ENCODE measurements at regions not wholly inside any gene's neighbourhood (a gene's known extent, or its start where the extent isn't known, plus 50 kb on each side); places are given as distances from the start of the nearest gene placed in this dataset.
"Not testable (repeated sequence)": the region's sequence is repeated elsewhere in the genome, so short reads cannot be mapped to it uniquely, and the experiment has no call there.

DNA sequence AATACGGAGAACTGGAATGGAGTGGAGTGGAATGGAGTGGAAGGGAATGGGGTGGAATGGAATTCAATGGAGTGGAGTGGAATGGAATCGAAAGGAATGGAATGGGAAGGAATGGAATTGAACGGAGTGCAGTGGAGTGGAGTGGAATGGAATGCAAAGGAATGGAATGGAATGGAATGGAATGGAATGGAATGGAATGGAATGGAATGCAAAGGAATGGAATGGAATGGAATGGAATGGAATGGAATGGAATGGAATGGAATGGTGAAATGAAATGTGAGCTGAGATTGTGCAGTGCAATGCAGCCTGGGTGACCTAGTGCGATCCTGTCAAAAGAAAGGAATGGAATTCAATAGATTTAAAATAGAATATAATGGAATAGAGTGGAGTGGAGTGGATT lies 357.3 kb upstream of the WSB1 start:
- not testable (repeated sequence) for FAIRE-seq

DNA sequence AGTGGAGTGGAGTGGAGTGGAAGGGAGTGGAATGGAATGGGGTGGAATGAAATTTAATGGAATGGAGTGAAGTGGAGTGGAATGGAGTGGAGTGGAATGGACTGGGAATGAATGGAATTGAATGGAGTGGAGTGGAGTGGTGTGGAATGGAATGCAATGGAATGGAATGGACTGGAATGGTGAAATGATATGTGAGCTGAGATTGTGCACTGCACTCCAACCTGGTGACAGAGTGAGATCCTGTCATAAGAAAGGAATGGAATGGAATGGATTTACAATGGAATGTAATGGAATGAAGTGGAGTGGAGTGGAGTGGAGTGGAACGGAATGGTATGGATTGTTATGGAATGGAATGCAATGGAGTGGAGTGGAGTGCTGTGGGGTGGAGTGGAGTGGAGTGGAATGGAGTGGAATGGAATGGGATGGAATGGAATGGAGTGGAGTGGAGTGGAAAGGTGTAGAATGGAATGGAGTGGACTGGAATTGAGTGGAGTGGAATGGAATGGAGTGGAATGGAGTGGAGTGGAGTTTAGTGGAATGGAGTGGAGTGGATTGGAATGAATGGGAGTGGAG lies 356.1 kb upstream of the WSB1 start:
- not testable (repeated sequence) for FAIRE-seq

DNA sequence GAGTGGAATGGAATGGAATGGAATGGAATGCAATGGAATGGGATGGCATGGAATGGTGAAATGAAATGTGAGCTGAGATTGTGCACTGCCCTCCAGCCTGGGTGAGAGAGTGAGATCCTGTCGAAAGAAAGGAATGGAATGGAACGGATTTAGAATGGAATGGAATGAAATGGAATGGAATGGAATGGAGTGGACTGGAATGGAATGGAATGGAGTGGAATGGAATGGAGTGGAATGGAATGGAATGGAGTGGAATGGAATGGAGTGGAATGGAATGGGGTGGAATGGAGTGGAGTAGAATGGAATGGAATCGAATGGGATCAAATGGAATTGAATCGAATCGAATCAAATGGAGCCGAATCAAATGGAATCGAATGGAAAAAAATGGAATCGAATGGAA lies 354.2 kb upstream of the WSB1 start:
- not testable (repeated sequence) for FAIRE-seq

GRCh38 chr17:26940587-26940986 lies 353.3 kb upstream of the WSB1 start:
- not testable (repeated sequence) for FAIRE-seq

- FAIRE-seq: no peak
Observed at GRCh38 chr17:26962255-26963162, 331.4 kb upstream of the WSB1 start.

GRCh38 chr17:26963163-26963503 lies 330.8 kb upstream of the WSB1 start:
- no peak for FAIRE-seq

DNA sequence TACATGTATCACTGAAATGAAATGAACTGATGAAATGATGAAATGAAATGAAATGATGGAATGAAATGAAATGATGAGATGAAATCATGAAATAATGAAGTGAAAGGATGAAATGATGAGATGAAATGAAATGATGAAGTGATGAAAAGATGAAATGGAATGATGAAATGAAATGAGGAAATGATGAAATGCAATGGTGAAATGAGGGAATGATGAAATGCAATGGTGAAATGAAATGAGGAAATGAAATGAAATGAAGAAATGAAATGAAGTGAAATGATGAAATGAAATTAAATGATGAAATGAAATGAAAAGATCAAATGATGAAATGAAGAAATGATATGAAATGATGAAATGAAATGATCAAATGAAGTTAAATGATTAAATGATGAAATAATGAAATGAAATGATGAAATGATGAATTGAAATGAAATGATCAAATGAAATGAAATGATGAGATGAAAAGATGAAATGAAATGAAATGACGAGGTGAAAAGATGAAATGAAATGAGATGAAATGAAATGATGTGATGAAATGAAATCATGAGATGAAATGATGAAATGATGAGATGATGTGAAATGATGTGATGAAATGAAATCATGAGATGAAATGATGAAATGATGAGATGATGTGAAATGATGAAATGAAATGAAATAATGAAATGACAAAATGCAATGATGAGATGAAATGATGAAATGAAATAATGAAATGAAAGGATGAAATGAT lies 327.9 kb upstream of the WSB1 start:
- FAIRE-seq: not testable (repeated sequence)

- not testable (repeated sequence) for FAIRE-seq
Observed at GRCh38 chr17:26966625-26967179, 327.2 kb upstream of the WSB1 start.

DNA sequence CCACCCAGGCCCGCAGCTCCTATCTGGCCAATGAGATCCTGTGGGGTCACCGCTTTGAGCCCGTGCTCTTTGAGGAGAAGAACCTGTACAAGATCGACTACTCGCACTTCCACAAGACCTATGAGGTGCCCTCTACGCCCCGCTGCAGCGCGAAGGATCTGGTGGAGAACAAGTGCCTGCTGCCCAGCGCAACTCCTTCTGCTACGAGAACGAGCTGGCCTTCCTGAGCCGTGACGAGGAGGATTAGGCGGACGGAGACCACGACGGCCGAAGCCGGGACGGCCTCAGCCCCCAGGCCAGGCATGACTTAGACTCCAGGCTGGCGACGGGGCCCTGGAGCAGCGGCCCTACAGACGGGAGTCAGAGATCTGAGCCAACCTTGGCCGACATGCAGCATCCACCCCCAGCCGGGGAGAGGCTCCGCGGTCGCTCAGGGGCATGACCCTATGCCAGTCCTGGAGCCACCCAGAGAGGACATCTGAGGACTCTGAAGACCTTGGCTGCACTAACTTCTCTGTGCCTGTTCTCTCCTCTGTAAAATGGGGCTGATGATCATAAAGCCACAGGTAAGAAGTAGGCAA lies 312.0 kb upstream of the WSB1 start:
- not testable (repeated sequence) for FAIRE-seq

DNA sequence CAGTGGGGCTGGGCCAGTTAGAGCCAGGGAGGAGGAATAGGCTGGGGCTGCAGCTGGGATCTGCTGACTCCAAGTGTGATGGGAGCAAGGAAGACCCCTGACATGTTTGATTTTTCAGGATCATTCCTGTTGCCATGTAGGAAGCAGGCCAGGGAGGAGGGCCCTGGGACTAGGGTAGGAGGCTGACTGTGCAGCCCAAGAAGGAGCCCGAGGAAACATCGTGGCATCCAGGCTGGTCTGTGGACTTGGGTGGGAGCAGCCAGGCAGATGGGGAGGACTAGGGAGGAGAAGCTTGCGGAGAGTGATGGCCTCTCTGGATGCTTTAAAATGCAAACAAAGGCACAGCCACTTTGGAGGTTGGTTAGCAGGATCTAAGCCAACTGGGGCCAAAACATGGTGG lies 311.4 kb upstream of the WSB1 start:
- not testable (repeated sequence) for FAIRE-seq

- FAIRE-seq: not testable (repeated sequence)
Observed at GRCh38 chr17:26987851-26988250, 306.1 kb upstream of the WSB1 start.

GRCh38 chr17:26994648-26995047 lies 299.3 kb upstream of the WSB1 start:
- FAIRE-seq: not testable (repeated sequence)

DNA sequence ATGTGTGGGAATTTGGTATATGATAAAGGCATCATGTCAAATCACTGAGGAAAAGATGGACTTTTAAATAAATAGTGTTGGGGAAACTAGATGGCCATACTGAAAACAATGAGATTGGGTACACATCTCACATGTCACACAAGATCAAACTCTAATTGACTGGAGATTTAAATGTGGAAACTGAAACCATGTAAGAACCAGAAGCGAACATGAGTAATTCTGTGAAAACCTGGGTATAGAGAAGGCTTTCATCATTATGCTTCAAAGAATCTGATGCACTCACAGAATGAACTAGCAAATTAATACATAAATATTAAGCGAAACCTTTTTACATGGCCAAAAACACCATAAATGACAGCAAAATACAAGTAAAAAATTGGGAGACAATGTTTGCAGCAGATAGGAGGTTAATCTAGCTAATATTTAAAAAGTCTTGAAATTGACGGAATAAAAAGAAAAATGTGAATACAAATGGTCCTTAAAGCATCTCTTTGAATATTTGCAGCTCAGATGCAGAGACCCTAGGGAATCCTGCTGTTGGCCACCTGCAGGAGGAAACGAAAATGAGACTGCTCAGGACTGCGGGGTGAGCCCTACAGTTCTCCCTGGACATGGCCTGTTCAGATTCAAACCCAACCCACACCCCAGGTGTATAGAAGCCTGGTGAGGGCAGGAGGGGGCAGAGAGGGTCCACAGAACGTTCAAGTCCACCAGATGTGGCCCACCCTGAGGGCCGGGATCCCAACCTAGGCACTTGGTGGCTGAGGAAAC lies 297.6 kb upstream of the WSB1 start:
- not testable (repeated sequence) for FAIRE-seq

DNA sequence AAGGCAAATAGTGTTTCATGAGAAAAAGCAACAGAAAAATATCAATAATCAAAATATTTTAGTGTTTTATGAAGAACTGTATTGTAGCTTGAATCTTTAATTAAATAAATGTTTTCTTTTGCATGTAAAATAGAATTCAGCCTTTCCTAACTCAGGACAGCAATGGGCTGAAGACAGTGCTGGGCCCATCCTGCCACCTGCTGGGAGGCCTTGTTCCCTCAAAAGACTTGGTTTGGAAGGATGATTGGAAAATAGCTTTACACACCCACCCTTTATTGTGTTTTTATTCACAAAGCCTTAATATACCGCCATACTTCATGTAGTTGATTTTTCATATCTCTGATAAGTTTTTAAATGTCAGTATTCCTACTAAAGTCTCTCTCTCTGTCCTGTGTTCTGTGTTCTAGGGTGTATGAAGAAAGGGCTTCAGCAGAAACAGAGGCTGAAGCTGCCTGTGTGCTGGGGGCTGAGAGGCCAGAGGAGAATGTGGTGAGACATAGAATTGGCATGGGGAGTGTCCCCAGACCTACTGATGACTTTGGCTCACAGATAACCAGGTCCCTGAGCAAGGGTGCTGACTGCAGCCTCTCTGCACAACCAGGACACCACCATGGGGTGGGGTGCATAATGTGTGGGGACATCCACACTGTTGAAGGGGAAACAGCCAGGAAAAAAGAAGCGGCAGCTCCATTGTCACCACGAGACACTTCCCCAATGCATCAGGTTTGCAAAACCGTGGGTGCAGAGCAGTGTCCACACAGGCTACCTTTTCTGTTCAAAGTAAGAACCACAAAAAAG lies 286.0 kb upstream of the WSB1 start:
- not testable (repeated sequence) for FAIRE-seq

GRCh38 chr17:27009087-27009486 lies 284.8 kb upstream of the WSB1 start:
- FAIRE-seq: no peak

DNA sequence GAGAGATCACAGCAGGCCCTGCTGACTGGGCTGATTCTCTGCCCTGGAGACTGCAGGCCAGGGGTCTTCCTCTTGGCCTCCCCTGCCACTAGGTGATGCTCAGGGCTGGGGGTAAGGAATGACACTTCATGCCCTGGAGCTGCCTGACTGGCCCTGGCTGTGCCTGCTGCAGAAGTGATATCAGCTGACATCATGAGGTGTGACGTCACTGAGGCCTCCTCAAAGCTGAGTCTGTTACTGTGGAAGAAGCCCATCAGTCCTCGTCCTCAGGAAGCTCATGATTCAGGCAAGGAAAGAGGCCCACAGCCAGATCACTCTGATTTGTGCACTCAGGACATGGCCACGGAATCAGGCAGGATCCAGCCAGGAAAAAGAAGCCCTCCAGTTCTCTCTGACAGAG lies 283.8 kb upstream of the WSB1 start:
- not testable (repeated sequence) for FAIRE-seq

DNA sequence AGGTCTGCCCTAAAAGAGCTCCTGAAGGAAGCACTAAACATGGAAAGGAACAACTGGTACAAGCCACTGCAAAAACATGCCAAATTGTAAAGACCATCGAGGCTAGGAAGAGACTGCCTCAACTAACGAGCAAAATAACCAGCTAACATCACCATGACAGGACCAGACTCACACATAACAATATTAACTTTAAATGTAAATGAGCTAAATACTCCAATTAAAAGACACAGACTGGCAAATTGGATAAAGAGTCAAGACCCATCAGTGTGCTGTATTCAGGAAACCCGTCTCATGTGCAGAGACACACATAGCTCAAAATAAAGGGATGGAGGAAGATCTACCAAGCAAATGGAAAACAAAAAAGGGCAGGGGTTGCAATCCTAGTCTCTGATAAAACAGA lies 263.4 kb upstream of the WSB1 start:
- FAIRE-seq: not testable (repeated sequence)

- FAIRE-seq: no peak
Observed at GRCh38 chr17:27038676-27039075, 255.2 kb upstream of the WSB1 start.

- FAIRE-seq: not testable (repeated sequence)
Observed at GRCh38 chr17:27045039-27045438, 248.9 kb upstream of the WSB1 start.

DNA sequence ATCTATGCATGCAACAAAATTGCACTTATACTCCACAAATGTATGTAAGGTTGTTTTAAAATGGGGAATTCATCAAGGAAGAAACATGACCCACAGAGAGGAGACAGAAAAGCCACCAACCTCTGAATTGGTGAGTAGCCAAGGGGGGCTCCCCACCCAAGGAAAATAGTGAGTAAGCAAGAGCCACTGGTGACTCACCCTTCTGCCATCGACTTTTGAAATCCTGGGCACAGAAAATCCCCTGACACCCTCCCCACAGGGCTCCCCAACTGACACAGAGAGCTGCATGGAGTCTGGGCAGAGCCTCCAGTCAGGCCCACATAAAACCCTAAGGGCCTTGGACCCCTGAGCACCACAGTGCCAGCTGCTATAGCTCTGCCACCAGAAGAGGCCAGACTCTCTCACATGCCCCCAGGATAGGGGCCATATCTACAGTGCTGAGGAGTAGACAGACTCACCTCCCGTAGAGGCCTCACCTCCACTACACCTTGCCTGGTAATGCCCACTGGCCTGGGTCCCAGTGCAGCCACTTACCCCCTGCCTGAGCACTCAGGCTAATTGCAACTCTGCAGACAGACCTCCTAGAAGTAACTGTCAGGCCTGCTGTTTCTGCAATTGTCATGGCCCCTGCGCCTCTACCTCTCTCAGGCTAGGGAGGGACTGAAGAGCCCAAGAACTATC lies 244.7 kb upstream of the WSB1 start:
- FAIRE-seq: no peak

DNA sequence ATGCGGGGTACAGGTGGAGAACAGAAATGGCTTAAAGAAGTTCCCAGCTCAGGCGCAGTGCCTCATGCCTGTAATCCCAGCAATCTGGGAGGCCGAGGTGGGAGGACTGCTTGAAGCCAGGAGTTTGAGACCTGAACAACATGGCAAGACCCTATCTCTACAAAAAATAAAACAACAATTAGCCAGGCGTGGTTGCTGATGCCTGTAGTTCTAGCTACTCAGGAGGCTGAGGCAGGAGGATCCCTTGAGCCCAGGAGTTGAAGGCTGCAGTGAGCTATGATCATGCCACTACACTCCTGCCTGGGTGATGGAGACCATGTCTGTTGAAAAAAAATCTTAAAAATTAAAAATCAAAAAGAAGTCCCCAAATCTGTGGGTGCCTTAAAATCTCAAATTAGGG lies 228.3 kb upstream of the WSB1 start:
- no peak for FAIRE-seq
